ENCODE measurements at regions not wholly inside any gene's neighbourhood (a gene's known extent, or its start where the extent isn't known, plus 50 kb on each side); places are given as distances from the start of the nearest gene placed in this dataset.

DNA sequence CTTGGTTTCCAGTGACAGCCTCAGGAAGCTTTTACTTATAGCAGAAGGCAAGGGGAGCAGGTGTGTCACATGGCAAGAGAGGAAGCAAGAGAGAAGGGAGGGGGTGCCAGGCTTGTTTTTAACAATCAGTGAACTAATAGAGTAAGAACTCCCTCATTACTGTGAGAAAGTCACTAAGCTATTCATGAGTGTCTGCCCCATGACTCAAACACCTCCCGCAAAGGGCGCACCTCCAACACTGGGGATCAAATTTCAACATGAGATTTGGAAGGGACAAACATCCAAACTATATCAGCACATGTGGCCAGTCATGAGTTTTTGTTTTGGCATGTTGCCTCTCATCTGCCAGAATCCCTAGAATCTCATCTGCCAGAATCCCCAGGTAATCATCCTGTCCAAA is 183.5 kb upstream of the C1QTNF7 start:
- Histone ChIP-seq H3K4me3 (no peak overlapping the region), H3K27me3 (replicated peaks) (no peaks in the 10 kb centered on the region), H3K36me3 (no peaks in the 10 kb centered on the region), H3K9me3 (replicated peaks) (no peaks in the 10 kb centered on the region), H3K27ac (no peak overlapping the region), H3K4me1 (replicated peaks) (no peaks in the 10 kb centered on the region; the same call in 1 of the 2 replicates)
- no peak for DNase-seq (ENCODE audit: low read depth in 1 of 2, low spot score in 2 of 2)

DNA sequence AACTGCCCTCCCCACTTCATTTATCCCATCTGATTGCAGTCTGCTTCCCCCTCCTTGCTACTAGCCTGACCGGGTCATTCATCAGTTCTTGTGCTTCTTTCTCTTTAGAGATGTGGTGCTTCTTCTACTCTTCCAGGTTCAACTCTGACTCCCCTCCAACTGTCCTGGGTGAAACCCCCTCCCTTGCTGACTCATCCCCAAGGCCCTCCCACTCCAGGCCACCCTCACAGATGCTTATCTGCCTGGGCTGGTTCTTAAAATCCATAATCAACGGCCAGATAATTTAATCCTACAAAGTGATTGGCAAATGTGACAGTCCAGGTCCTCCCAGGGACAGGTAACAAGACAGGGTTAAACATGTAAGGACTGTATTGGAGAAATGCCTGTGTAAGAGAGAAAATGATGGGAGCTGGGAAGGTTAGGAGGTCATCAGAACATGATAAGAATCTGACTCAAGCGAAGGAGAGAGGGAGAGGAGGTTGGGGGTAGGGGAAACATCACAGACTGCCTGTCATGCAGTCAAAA is 182.8 kb upstream of the C1QTNF7 start:
- no peak for DNase-seq (ENCODE audit: low read depth in 1 of 2, low spot score in 2 of 2)
- no peaks in the 10 kb centered on the region for H3K27me3 ChIP-seq (replicated peaks)
- no peaks in the 10 kb centered on the region for H3K9me3 ChIP-seq (replicated peaks)
- H3K36me3 ChIP-seq, result no peaks in the 10 kb centered on the region
- H3K27ac ChIP-seq, result no peak overlapping the region
- no peaks in the 10 kb centered on the region; the same call in 1 of the 2 replicates for H3K4me1 ChIP-seq (replicated peaks)
- H3K4me3 ChIP-seq, result no peak overlapping the region

DNA sequence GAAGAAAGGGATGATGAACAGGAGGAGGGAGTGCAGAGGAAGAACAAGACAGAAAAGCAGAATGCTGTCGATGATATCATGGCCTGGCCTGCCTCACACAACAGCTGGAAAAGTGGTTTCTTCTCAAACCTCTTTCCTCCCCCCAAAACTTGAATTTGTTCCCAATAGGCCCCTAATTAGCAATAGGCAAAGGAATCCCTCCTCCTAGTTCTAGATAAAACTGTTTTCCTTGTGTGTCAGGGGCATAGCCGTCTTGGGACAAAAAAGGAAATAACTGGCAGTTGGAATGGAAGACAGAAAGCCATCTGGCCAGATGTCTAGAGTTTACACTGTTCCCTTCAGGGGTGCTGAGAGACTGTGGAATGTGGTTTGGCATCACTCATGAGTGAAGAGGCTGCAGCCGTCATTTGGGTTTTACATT is 177.8 kb upstream of the C1QTNF7 start:
- Histone ChIP-seq H3K4me1 (replicated peaks) (no peaks in the 10 kb centered on the region), H3K36me3 (no peaks in the 10 kb centered on the region), H3K4me3 (no peak overlapping the region), H3K27ac (no peak overlapping the region), H3K27me3 (replicated peaks) (no peaks in the 10 kb centered on the region), H3K9me3 (replicated peaks) (no peaks in the 10 kb centered on the region)
- no peak for DNase-seq (ENCODE audit: low read depth in 1 of 2, low spot score in 2 of 2)

DNA sequence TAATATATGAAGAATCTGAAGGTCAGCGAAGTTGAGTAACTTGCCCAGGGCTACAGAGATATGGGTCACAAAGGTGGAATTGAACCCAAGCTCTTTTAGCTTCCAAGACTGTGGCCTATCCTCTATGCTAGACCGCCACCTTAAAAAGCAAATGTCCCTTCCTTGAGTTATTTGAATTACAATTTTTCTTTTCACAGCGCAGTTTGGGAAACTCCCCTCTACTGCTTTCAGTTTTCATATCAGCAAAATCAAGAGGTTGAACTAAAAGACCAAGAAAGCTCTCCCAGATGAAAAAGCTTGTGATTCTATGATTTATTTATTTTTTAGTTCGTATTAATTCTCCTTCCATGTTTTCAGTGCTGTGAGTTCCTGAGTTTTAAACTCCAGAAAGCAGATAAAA is 174.5 kb upstream of the C1QTNF7 start:
- H3K9me3 ChIP-seq (replicated peaks), result no peaks in the 10 kb centered on the region
- H3K27me3 ChIP-seq (replicated peaks), result no peaks in the 10 kb centered on the region
- no peaks in the 10 kb centered on the region for H3K4me1 ChIP-seq (replicated peaks)
- no peak overlapping the region for H3K4me3 ChIP-seq
- no peak for DNase-seq (ENCODE audit: low read depth in 1 of 2, low spot score in 2 of 2)
- H3K27ac ChIP-seq, result no peak overlapping the region
- H3K36me3 ChIP-seq, result no peaks in the 10 kb centered on the region

DNA sequence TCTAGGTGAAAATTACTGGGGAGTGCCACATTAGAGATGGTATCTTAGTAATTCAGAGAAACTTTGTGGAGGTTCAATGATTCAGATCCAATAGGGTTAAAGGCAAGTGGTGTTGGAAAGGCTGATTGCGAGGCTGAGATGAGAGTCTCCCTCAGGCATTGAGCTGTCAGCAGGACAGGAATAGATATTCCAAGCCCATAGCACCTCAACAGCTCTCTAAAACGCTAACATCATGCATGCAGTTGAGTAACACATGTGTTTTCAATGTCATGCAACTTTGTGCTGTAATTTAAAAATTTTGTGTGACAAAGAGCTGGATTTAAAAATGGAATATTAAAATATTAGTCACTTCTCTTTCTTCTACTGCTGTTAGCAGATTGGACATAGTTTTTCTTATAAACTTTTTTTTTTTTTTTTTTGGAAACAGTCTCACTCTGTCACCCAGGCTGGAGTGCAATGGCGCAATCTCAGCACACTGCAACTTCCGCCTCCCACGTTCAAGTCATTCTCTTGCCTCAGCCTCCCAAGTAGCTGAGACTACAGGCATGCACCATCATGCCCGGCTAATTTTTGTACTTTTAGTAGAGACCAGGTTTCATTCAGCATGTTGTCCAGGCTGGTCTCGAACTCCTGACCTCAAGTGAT is 173.5 kb upstream of the C1QTNF7 start:
- no peak for DNase-seq (ENCODE audit: low read depth in 1 of 2, low spot score in 2 of 2)
- no peaks in the 10 kb centered on the region for H3K36me3 ChIP-seq
- no peak overlapping the region for H3K27ac ChIP-seq
- no peaks in the 10 kb centered on the region for H3K27me3 ChIP-seq (replicated peaks)
- H3K4me1 ChIP-seq (replicated peaks), result no peaks in the 10 kb centered on the region
- no peak overlapping the region for H3K4me3 ChIP-seq
- no peaks in the 10 kb centered on the region for H3K9me3 ChIP-seq (replicated peaks)

DNA sequence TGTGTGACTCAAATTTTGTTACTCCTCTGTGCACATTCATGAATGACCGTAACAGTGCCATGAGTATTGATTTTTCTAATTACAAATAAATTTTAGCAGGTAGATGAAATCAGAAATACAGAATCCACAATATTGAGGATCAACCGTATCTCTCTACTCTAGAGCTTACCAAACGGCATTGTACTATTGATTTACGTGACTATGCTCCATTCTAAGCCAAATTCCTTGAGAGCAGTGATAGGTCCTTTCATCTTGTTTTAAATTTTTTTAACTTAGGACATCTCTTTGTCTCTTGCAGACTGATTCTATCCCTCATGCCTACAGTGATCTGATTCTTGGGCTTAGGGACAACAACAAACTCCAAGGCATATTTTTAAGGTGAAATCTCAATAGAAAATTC is 172.3 kb upstream of the C1QTNF7 start:
- Histone ChIP-seq H3K27me3 (replicated peaks) (no peaks in the 10 kb centered on the region), H3K4me3 (no peak overlapping the region), H3K4me1 (replicated peaks) (no peaks in the 10 kb centered on the region), H3K36me3 (no peaks in the 10 kb centered on the region), H3K9me3 (replicated peaks) (no peaks in the 10 kb centered on the region), H3K27ac (no peak overlapping the region)
- DNase-seq (ENCODE audit: low read depth in 1 of 2, low spot score in 2 of 2), result no peak

DNA sequence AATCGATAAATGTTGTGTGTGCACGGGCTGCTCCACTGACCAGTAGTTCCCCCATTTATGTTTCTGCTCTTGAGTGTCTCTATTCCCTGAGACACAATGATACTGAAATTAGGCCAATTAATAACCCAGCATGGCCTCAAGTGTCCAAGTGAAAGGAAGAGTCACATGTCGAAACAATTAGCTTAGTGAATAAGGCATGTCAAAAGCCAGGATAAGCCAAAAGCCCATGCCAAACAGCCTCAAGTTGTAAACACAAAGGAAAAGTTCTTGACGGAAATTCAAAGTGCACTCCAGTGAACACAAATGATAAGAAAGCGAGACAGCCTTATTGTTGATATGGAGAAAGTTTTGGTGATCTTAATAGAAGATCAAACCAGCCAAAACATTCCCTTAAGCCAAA is 167.1 kb upstream of the C1QTNF7 start:
- Histone ChIP-seq H3K36me3 (no peaks in the 10 kb centered on the region), H3K27ac (no peak overlapping the region), H3K4me1 (replicated peaks) (no peaks in the 10 kb centered on the region), H3K9me3 (replicated peaks) (no peaks in the 10 kb centered on the region), H3K27me3 (replicated peaks) (no peaks in the 10 kb centered on the region), H3K4me3 (no peak overlapping the region)
- no peak for DNase-seq (ENCODE audit: low read depth in 1 of 2, low spot score in 2 of 2)

DNA sequence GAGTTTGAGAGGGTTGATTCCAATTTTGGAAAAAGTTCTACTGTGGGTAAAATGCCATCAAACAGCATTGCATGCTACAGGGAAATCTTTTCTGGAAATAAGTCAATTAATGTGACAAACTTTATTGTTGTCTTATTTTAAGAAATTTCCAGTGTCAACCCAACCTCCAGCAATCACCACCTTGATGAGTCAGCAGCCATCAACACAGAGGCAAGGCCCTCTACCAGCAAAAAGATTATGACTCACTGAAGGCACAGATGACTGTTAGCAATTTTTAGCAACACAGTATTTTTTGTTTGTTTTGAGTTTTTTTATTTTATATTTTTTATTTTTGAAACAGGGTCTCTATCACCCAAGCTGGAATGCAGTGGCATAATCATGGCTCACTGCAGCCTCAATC is 165.4 kb upstream of the C1QTNF7 start:
- Histone ChIP-seq H3K9me3 (replicated peaks) (no peaks in the 10 kb centered on the region), H3K4me3 (no peak overlapping the region), H3K4me1 (replicated peaks) (no peaks in the 10 kb centered on the region), H3K36me3 (no peaks in the 10 kb centered on the region), H3K27ac (no peak overlapping the region), H3K27me3 (replicated peaks) (no peaks in the 10 kb centered on the region)
- DNase-seq (ENCODE audit: low read depth in 1 of 2, low spot score in 2 of 2), result no peak

DNA sequence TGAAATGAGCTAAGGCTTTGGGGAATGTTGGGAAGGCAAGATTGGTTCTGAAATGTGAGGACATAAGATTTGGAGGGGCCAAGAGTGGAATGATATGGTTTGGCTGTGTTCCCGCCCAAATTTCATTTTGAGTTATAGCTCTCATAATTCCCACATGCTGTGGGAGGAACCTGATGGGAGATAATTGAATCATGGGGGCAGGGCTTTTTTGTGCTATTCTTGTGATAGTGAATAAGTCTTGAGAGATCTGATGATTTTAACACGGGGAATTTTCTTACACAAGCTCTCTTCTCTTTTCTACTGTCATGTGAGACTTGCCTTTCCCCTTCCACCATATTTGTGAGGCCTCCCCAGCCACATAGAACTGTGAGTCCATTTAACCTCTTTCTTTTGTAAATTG is 157.6 kb upstream of the C1QTNF7 start:
- no peak overlapping the region for H3K4me3 ChIP-seq
- no peak overlapping the region for H3K27ac ChIP-seq
- no peaks in the 10 kb centered on the region for H3K36me3 ChIP-seq
- DNase-seq (ENCODE audit: low read depth in 1 of 2, low spot score in 2 of 2), result no peak
- no peaks in the 10 kb centered on the region for H3K27me3 ChIP-seq (replicated peaks)
- H3K9me3 ChIP-seq (replicated peaks), result no peaks in the 10 kb centered on the region
- H3K4me1 ChIP-seq (replicated peaks), result no peaks in the 10 kb centered on the region

DNA sequence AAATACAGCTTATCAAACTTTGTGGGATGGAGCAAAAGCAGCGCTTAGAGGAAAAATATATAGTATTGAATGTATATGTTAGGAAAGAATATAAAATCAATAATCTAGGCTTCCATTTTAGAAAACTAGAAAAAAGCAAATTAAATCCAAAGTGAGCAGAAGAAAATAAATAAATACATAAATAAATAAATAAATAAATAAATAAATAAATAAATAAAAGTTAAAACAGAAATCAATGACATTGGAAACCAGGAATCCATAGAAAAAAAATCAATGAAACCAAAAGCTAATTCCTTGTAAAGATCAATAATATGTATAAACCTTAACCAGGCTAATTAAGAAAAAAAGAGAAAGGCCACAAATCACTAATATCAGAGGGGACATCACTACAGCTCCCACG is 141.8 kb upstream of the C1QTNF7 start:
- no peak for DNase-seq (ENCODE audit: low read depth in 1 of 2, low spot score in 2 of 2)
- H3K36me3 ChIP-seq, result no peaks in the 10 kb centered on the region
- H3K27me3 ChIP-seq (replicated peaks), result no peaks in the 10 kb centered on the region
- H3K9me3 ChIP-seq (replicated peaks), result no peaks in the 10 kb centered on the region
- no peaks in the 10 kb centered on the region for H3K4me1 ChIP-seq (replicated peaks)
- H3K4me3 ChIP-seq, result no peak overlapping the region
- no peak overlapping the region for H3K27ac ChIP-seq

DNA sequence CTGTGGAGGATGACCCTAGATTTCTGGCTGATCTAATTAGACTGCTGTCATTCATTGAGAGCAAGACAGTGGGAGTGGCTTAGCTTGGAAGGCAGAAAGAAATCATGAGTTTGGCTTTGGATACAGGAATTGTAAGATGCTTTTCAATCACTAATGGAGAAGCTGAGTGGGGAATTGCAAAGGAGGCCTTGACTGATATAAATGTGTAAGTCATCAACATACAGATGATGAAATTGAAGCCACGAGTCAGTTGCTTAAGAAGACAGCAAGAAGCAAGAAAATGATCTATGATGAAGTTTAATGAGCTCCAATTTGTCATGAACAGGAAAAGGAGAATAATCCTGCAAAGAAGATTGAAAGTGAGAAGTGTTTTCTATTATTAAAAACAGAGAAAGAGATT is 136.7 kb upstream of the C1QTNF7 start:
- H3K27ac ChIP-seq, result no peak overlapping the region
- no peak overlapping the region for H3K4me3 ChIP-seq
- H3K4me1 ChIP-seq (replicated peaks), result no peaks in the 10 kb centered on the region
- no peaks in the 10 kb centered on the region for H3K36me3 ChIP-seq
- H3K27me3 ChIP-seq (replicated peaks), result no peaks in the 10 kb centered on the region
- no peaks in the 10 kb centered on the region for H3K9me3 ChIP-seq (replicated peaks)
- DNase-seq (ENCODE audit: low read depth in 1 of 2, low spot score in 2 of 2), result no peak

DNA sequence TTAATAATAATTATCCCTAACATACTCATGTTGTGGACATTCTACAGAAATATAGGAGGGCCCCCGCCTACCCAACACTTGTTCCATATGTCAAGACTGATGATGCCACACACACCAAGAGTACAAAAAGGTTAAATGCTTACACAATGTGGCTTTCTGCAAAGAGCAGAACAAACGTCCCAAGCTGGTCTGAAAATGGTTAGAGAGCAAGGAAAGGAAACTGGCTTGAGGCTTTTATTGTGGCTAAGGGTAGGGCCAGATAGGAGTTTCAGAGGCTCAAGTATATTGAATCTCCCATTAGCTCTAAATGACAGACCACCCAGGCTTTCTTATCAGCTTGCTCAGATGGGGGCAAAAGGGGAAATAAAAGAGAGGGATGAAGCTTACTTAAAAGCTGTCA is 134.1 kb upstream of the C1QTNF7 start:
- H3K4me1 ChIP-seq (replicated peaks), result no peaks in the 10 kb centered on the region
- no peak for DNase-seq (ENCODE audit: low read depth in 1 of 2, low spot score in 2 of 2)
- no peak overlapping the region for H3K4me3 ChIP-seq
- H3K36me3 ChIP-seq, result no peaks in the 10 kb centered on the region
- H3K27me3 ChIP-seq (replicated peaks), result no peaks in the 10 kb centered on the region
- no peak overlapping the region for H3K27ac ChIP-seq
- H3K9me3 ChIP-seq (replicated peaks), result no peaks in the 10 kb centered on the region

DNA sequence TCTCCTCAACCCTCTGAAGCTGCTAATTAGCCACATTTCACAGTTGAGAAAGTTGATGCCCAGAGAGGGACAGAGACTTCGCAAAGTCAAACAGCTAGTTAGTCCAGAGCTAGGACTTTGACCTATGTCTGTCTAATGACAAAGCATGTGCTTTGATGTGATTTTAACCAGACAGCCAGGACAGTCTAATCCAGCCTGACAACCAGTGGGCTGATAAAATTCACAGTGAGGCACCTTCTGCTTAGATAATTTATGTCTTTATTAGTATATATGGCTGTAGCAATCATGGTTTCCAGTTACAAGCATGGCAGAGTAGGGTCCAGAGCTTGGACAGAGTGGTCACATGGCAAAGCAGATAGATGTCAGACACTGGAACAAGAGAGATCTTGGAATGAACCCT is 133.6 kb upstream of the C1QTNF7 start:
- no peaks in the 10 kb centered on the region for H3K9me3 ChIP-seq (replicated peaks)
- DNase-seq (ENCODE audit: low read depth in 1 of 2, low spot score in 2 of 2), result no peak
- no peak overlapping the region for H3K27ac ChIP-seq
- no peaks in the 10 kb centered on the region for H3K36me3 ChIP-seq
- H3K4me1 ChIP-seq (replicated peaks), result no peaks in the 10 kb centered on the region
- no peaks in the 10 kb centered on the region for H3K27me3 ChIP-seq (replicated peaks)
- H3K4me3 ChIP-seq, result no peak overlapping the region

DNA sequence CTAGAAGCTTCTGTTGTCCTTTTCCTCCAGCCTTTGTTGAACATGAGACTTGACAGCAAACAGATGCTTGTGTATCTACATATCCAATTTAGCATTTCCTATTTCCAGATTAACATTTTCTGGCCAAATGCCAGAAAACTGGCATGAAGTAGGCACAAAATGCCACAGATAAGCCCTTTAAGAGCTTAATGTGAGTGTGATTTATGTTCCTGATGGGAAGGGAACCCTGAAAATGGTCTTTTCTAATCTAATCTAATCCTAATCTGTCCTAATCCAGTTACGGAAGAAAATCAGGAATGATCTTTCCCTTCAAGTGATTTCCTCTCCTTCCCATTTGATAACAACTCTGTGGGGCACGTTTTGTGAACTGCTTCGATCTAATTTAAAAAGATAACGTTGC is 133.0 kb upstream of the C1QTNF7 start:
- Histone ChIP-seq H3K4me3 (no peak overlapping the region), H3K4me1 (replicated peaks) (no peaks in the 10 kb centered on the region), H3K36me3 (no peaks in the 10 kb centered on the region), H3K27ac (no peak overlapping the region), H3K27me3 (replicated peaks) (no peaks in the 10 kb centered on the region), H3K9me3 (replicated peaks) (no peaks in the 10 kb centered on the region)
- no peak for DNase-seq (ENCODE audit: low read depth in 1 of 2, low spot score in 2 of 2)

All from SJSA1 (cell line).